Osteocyte (in vitro differentiated cells): ENCODE measurements at regions not wholly inside any gene's neighbourhood (a gene's known extent, or its start where the extent isn't known, plus 50 kb on each side); places are given as distances from the start of the nearest gene placed in this dataset.

Experiments
- DNase-seq: peaks from one replicate; pipeline ENCODE4 v3.0.0; 2021; ENCODE audit warnings: mixed read lengths; ENCODE audit not compliant: unreplicated experiment; ENCODE audit errors: extremely low spot score
- H3K27ac Mint-ChIP-seq: one replicate; pipeline ENCODE4 v1.8.0; 2021; ENCODE audit warnings: mild to moderate bottlenecking, mixed read lengths; ENCODE audit not compliant: unreplicated experiment
- H3K27me3 Mint-ChIP-seq: one replicate; pipeline ENCODE4 v1.8.0; 2021; ENCODE audit warnings: mixed read lengths; ENCODE audit not compliant: unreplicated experiment
- H3K36me3 Mint-ChIP-seq: one replicate; pipeline ENCODE4 v1.8.0; 2021; ENCODE audit warnings: mixed read lengths; ENCODE audit not compliant: unreplicated experiment
- H3K4me1 Mint-ChIP-seq: one replicate; pipeline ENCODE4 v1.8.0; 2021; ENCODE audit warnings: mixed read lengths; ENCODE audit not compliant: unreplicated experiment
- H3K4me3 Mint-ChIP-seq: one replicate; pipeline ENCODE4 v1.8.0; 2021; ENCODE audit warnings: mild to moderate bottlenecking, moderate library complexity, mixed read lengths; ENCODE audit not compliant: unreplicated experiment
- H3K9me3 Mint-ChIP-seq: one replicate; pipeline ENCODE4 v1.8.0; 2021; ENCODE audit warnings: mixed read lengths; ENCODE audit not compliant: unreplicated experiment
- TF ChIP-seq, protein P1 (sequence below): fragments of 200-600 bp; sonication (generic); IDR thresholded peaks from 2 replicates; pipeline ENCODE4 v1.5.0; 2021; ENCODE audit warnings: antibody characterized with exemption, mild to moderate bottlenecking, moderate library complexity

DNA sequence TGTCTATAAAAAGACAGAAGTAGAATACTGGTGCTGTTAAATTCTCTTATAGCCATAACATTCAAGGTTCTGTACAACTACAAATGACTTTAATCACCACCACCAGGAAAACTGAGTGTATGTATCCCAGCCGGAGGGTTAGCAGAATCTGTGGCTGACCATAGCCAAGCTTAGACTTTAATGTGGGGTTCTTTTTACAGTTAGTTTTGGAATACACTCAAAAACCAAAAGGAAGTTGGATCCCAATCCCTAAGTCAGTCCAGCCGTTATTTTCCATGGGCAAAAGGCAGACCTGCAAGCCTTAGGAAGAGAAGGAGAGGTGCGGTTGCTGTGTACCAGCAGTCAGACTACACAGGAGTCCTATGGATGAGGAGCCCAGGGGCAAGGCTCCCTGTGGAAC lies 179.8 kb downstream of the ENC1 start:
- no peaks in the 10 kb centered on the region for H3K4me1 Mint-ChIP-seq
- no peak overlapping the region for H3K4me3 Mint-ChIP-seq
- H3K36me3 Mint-ChIP-seq, result peaks cover 1% of the 10 kb centered on the region
- H3K27ac Mint-ChIP-seq, result no peak overlapping the region
- no peaks in the 10 kb centered on the region for H3K9me3 Mint-ChIP-seq
- TF ChIP-seq, protein P1, sequence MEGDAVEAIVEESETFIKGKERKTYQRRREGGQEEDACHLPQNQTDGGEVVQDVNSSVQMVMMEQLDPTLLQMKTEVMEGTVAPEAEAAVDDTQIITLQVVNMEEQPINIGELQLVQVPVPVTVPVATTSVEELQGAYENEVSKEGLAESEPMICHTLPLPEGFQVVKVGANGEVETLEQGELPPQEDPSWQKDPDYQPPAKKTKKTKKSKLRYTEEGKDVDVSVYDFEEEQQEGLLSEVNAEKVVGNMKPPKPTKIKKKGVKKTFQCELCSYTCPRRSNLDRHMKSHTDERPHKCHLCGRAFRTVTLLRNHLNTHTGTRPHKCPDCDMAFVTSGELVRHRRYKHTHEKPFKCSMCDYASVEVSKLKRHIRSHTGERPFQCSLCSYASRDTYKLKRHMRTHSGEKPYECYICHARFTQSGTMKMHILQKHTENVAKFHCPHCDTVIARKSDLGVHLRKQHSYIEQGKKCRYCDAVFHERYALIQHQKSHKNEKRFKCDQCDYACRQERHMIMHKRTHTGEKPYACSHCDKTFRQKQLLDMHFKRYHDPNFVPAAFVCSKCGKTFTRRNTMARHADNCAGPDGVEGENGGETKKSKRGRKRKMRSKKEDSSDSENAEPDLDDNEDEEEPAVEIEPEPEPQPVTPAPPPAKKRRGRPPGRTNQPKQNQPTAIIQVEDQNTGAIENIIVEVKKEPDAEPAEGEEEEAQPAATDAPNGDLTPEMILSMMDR, result no peak
- no peak for DNase-seq
- H3K27me3 Mint-ChIP-seq, result peaks cover 13% of the 10 kb centered on the region

DNA sequence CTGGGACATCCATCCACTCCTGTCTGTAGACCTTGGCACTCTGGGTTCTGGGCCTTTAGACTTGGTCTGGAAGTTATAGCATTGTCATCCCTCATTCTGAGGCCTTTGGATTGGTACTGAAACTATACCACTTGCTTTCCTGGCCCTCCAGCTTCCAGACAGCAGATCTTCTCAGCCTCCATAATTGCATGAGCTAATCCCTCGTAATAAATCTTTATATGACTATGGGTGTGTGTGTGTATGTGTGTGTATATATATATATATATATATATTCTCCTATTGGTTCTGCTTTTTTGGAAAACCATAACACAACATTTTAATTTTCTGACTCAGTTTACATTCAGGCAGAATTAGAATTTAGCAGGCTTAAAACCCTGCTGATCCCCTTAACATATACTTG lies 180.5 kb downstream of the ENC1 start:
- Mint-ChIP-seq H3K36me3 (peaks cover 1% of the 10 kb centered on the region), H3K27me3 (peaks cover 13% of the 10 kb centered on the region), H3K9me3 (no peaks in the 10 kb centered on the region), H3K27ac (no peak overlapping the region), H3K4me1 (no peaks in the 10 kb centered on the region), H3K4me3 (no peak overlapping the region)
- no peak for DNase-seq
- TF ChIP-seq, protein P1, result no peak

GRCh38 chr5:74457876-74458275 lies 182.7 kb downstream of the ENC1 start:
- no peak for DNase-seq
- peaks cover 2% of the 10 kb centered on the region for H3K4me1 Mint-ChIP-seq
- H3K36me3 Mint-ChIP-seq, result peaks cover 1% of the 10 kb centered on the region
- H3K27me3 Mint-ChIP-seq, result peaks cover 13% of the 10 kb centered on the region
- no peak overlapping the region for H3K27ac Mint-ChIP-seq
- TF ChIP-seq, protein P1, result no peak
- H3K4me3 Mint-ChIP-seq, result no peak overlapping the region
- no peaks in the 10 kb centered on the region for H3K9me3 Mint-ChIP-seq

DNA sequence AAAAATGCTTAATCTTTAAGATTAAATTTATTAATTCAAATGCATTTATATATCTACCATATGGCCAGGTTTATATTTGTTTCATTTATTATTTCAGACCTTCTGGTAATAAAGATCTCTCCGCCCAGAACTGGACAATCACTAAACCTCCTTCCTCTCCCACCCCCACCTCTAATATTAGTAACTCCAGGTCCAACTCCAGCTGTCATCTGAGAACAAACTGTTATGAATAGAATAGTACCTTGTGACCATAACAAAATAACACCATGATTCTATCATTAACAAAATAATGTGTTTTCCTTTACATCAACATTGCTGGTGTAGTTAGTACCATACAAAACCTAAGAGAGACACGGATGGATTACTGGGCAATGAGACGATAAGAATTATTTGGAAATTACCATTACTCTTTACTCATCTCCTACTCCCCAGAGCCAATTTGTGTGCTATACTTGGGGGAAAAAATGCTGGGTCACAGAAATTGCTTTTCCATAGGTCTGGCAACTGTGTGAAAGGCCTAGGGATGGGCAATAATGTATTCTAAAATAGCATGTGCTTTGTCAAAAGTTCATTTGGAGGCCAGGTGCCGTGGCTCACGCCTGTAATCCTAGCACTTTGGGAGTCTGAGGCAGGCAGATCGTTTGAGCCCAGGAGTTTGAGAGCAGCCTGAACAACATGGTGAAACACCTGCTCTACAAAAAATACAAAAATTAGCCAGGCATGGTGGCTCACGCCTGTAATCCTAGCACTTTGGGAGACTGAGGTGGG lies 186.1 kb downstream of the ENC1 start:
- Mint-ChIP-seq H3K27me3 (no peaks in the 10 kb centered on the region), H3K36me3 (no peaks in the 10 kb centered on the region), H3K27ac (no peak overlapping the region), H3K4me1 (peaks cover 2% of the 10 kb centered on the region), H3K9me3 (no peaks in the 10 kb centered on the region), H3K4me3 (no peak overlapping the region)
- TF ChIP-seq, protein P1, result no peak
- DNase-seq, result no peak

DNA sequence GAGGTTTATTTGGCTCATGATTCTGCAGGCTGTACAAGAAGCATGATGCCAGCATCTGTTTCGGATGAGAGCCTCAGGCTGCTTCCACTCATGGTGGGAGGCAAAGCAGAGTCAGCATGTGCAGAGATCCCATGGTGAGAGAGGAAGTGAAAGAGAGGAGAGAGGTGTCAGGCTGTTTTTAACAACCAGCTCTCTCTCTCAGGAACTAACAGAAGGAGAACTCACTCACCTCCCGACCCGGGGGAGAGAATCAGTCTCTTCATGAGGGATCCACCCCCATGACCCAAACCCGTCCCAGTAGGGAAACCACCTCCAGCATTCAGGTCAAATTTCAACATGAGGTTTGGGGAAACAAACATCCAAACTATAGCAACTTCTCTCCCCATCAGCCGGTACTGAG lies 187.7 kb downstream of the ENC1 start:
- no peak overlapping the region for H3K27ac Mint-ChIP-seq
- H3K4me1 Mint-ChIP-seq, result peaks cover 2% of the 10 kb centered on the region
- no peak overlapping the region for H3K4me3 Mint-ChIP-seq
- no peak for DNase-seq
- H3K9me3 Mint-ChIP-seq, result no peaks in the 10 kb centered on the region
- H3K36me3 Mint-ChIP-seq, result no peaks in the 10 kb centered on the region
- TF ChIP-seq, protein P1, result no peak
- no peaks in the 10 kb centered on the region for H3K27me3 Mint-ChIP-seq
